H1 (cell line): ENCODE measurements at regions not wholly inside any gene's neighbourhood (a gene's known extent, or its start where the extent isn't known, plus 50 kb on each side); places are given as distances from the start of the nearest gene placed in this dataset.

Experiments used
- ATF3 ChIP-seq: IDR thresholded peaks from 2 replicates; pipeline ENCODE4 v1.6.1; 2011; ENCODE audit warnings: low read depth, mild to moderate bottlenecking, low read length; ENCODE audit not compliant: insufficient read depth
- CEBPB ChIP-seq: IDR thresholded peaks from 2 replicates; pipeline ENCODE4 v1.6.1; 2012; ENCODE audit warnings: low read depth, low read length
- E2F6 ChIP-seq: IDR thresholded peaks from 2 replicates; pipeline ENCODE4 v1.6.1; 2012; ENCODE audit warnings: inconsistent platforms
- EZH2 ChIP-seq: fragments of 200-600 bp; sonication (generic); IDR thresholded peaks from 2 replicates; pipeline ENCODE4 v1.7.1; 2012; ENCODE audit warnings: low read depth, mild to moderate bottlenecking, moderate library complexity, low read length, inconsistent platforms; ENCODE audit not compliant: severe bottlenecking
- JUN ChIP-seq: IDR thresholded peaks from 2 replicates; pipeline ENCODE4 v1.6.1; 2011; ENCODE audit warnings: low read depth, mild to moderate bottlenecking, improper control_type of control experiment, low read length
- MAFK ChIP-seq: IDR thresholded peaks from 2 replicates; pipeline ENCODE4 v1.6.1; 2012; ENCODE audit warnings: low read depth, mild to moderate bottlenecking, improper control_type of control experiment, low read length
- MAX ChIP-seq: IDR thresholded peaks from 2 replicates; pipeline ENCODE4 v1.6.1; 2012; ENCODE audit warnings: inconsistent platforms
- POLR2A ChIP-seq, 2 experiments: IDR thresholded peaks; 1 replicate in 1 of 2; 2 replicates in 1 of 2; pipeline ENCODE4 v1.6.1; 2011; ENCODE audit warnings: low read depth in 2 of 2, low read length in 2 of 2, mild to moderate bottlenecking in 2 of 2; ENCODE audit errors: control extremely low read depth in 1 of 2
- POU5F1 ChIP-seq: IDR thresholded peaks from 2 replicates; pipeline ENCODE4 v1.6.1; 2011; ENCODE audit warnings: low read depth, mild to moderate bottlenecking, low read length, moderate library complexity
- SRF ChIP-seq: IDR thresholded peaks from 2 replicates; pipeline ENCODE4 v1.6.1; 2011; ENCODE audit warnings: mild to moderate bottlenecking, low read depth, low read length, moderate library complexity
- YY1 ChIP-seq: IDR thresholded peaks from 2 replicates; pipeline ENCODE4 v1.6.1; 2011; ENCODE audit warnings: low read depth, mild to moderate bottlenecking, low read length

GRCh38 chr1:5686925-5687706 lies 305.1 kb downstream of the NPHP4 start (continued):
- TF ChIP-seq E2F6 (peak; percentile 95), JUN (no peak), EZH2 (no peak), POU5F1 (no peak), SRF (no peak), ATF3 (peak; percentile 47; the same call in 1 of the 2 replicates), POLR2A (IDR thresholded peaks at IDR 0.05; ENCODE audit: control extremely low read depth in 1 of 2, low read depth in 2 of 2, low read length in 2 of 2) (no peak), MAX (peak; percentile 66), YY1 (no peak), CEBPB (no peak), MAFK (no peak)
